ENCODE measurements at regions not wholly inside any gene's neighbourhood (a gene's known extent, or its start where the extent isn't known, plus 50 kb on each side); places are given as distances from the start of the nearest gene placed in this dataset.

- Histone ChIP-seq H3K4me1 (ENCODE audit: control insufficient read depth in 1 of 2, insufficient read depth in 2 of 2, low read depth in 1 of 2, low read length in 1 of 2) (no peaks in the 10 kb centered on the region), H3F3A (replicated peaks; ENCODE audit: insufficient read depth) (no peaks in the 10 kb centered on the region), H3K9me2 (no peaks in the 10 kb centered on the region), H3K27me3 (ENCODE audit: insufficient read depth) (no peaks in the 10 kb centered on the region), H3K9ac (no peak overlapping the region), H3K4me3 (ENCODE audit: low read depth in 2 of 2, low read length in 1 of 2) (no peak overlapping the region), H3K4me2 (no peak overlapping the region), H3K9me3 (no peaks in the 10 kb centered on the region), H3K79me2 (ENCODE audit: insufficient read depth) (no peaks in the 10 kb centered on the region), H3K27ac (ENCODE audit: low read depth in 2 of 2, low read length in 1 of 2) (no peak overlapping the region), H4K20me1 (ENCODE audit: insufficient read depth) (no peaks in the 10 kb centered on the region), H3K36me3 (replicated peaks in 1 of 2; ENCODE audit: control insufficient read depth in 1 of 2, insufficient read depth in 2 of 2, low read length in 1 of 2) (no peaks in the 10 kb centered on the region), H2AFZ (ENCODE audit: low read depth) (no peak overlapping the region)
- POLR2A ChIA-PET, result no interaction called here
- no peak for DNase-seq
- CTCF ChIA-PET, result no interaction called here
- TF ChIP-seq, protein P1, sequence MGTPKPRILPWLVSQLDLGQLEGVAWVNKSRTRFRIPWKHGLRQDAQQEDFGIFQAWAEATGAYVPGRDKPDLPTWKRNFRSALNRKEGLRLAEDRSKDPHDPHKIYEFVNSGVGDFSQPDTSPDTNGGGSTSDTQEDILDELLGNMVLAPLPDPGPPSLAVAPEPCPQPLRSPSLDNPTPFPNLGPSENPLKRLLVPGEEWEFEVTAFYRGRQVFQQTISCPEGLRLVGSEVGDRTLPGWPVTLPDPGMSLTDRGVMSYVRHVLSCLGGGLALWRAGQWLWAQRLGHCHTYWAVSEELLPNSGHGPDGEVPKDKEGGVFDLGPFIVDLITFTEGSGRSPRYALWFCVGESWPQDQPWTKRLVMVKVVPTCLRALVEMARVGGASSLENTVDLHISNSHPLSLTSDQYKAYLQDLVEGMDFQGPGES (IDR thresholded peaks at IDR 0.05; ENCODE audit: low read depth, low read length), result no peak
- TF ChIP-seq RXRA (IDR thresholded peaks at IDR 0.05; ENCODE audit: borderline replicate concordance, low read depth) (no peak), RCOR1 (IDR thresholded peaks at IDR 0.05; ENCODE audit: low read length) (no peak), ELF1 (IDR thresholded peaks at IDR 0.05) (no peak), USF1 (IDR thresholded peaks at IDR 0.05; ENCODE audit: borderline replicate concordance, low read depth) (no peak), MXI1 (IDR thresholded peaks at IDR 0.05; ENCODE audit: low read depth, low read length) (no peak), FOXJ3 (CRISPR knock-in tag; IDR thresholded peaks at IDR 0.05) (no peak), CHD2 (IDR thresholded peaks at IDR 0.05; ENCODE audit: low read length, partially characterized antibody) (no peak), EP300 (IDR thresholded peaks at IDR 0.05; ENCODE audit: borderline replicate concordance in 1 of 2, low read depth in 1 of 2, low read length in 1 of 2) (no peak), MEF2A (IDR thresholded peaks at IDR 0.05; ENCODE audit: borderline replicate concordance, low read depth) (no peak)
- TF ChIP-seq, protein P2, sequence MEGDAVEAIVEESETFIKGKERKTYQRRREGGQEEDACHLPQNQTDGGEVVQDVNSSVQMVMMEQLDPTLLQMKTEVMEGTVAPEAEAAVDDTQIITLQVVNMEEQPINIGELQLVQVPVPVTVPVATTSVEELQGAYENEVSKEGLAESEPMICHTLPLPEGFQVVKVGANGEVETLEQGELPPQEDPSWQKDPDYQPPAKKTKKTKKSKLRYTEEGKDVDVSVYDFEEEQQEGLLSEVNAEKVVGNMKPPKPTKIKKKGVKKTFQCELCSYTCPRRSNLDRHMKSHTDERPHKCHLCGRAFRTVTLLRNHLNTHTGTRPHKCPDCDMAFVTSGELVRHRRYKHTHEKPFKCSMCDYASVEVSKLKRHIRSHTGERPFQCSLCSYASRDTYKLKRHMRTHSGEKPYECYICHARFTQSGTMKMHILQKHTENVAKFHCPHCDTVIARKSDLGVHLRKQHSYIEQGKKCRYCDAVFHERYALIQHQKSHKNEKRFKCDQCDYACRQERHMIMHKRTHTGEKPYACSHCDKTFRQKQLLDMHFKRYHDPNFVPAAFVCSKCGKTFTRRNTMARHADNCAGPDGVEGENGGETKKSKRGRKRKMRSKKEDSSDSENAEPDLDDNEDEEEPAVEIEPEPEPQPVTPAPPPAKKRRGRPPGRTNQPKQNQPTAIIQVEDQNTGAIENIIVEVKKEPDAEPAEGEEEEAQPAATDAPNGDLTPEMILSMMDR (IDR thresholded peaks at IDR 0.05), result no peak
- WGBS (ENCODE audit: low lambda C conversion rate), result 17% methylated on average over 5 of the region's 5 CpGs
Observed at GRCh38 chr5:28165096-28165495, 1126.7 kb upstream of the CDH9 start.

DNA sequence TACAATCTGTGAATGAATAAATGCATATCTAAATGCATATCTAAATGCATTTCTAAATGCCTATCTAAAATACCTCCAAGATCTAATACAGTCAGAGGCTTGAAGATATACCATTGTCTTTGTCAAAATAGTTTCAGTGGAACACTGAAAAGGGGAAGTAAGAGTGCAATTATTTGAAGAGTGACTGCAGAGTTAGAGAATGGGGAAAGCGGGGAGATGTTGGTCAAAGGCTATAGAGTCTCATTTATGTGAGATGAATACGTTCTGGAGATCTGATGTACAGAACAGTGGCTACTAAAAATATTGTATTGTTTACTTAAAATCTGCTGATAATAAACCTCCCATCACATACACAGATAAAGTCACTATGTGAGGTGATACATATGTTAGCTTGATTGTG is 1126.2 kb upstream of the CDH9 start:
- Histone ChIP-seq H3K36me3 (replicated peaks in 1 of 2; ENCODE audit: control insufficient read depth in 1 of 2, insufficient read depth in 2 of 2, low read length in 1 of 2) (no peaks in the 10 kb centered on the region), H3K27me3 (ENCODE audit: insufficient read depth) (no peaks in the 10 kb centered on the region), H3K27ac (ENCODE audit: low read depth in 2 of 2, low read length in 1 of 2) (no peak overlapping the region), H3K4me3 (ENCODE audit: low read depth in 2 of 2, low read length in 1 of 2) (no peak overlapping the region), H3F3A (replicated peaks; ENCODE audit: insufficient read depth) (no peaks in the 10 kb centered on the region), H3K4me1 (ENCODE audit: control insufficient read depth in 1 of 2, insufficient read depth in 2 of 2, low read depth in 1 of 2, low read length in 1 of 2) (no peaks in the 10 kb centered on the region), H3K9ac (no peak overlapping the region), H4K20me1 (ENCODE audit: insufficient read depth) (no peaks in the 10 kb centered on the region), H3K79me2 (ENCODE audit: insufficient read depth) (no peaks in the 10 kb centered on the region), H3K4me2 (no peak overlapping the region), H3K9me2 (no peaks in the 10 kb centered on the region), H2AFZ (ENCODE audit: low read depth) (no peak overlapping the region), H3K9me3 (no peaks in the 10 kb centered on the region)
- 12% methylated on average over 2 of the region's 2 CpGs for WGBS (ENCODE audit: low lambda C conversion rate)
- POLR2A ChIA-PET, result no interaction called here
- CTCF ChIA-PET, result no interaction called here
- no peak for DNase-seq
- TF ChIP-seq SMC3 (IDR thresholded peaks at IDR 0.05; ENCODE audit: low read depth, low read length), result no peak
- TF ChIP-seq FOXJ3 (CRISPR knock-in tag; IDR thresholded peaks at IDR 0.05), result no peak
- TF ChIP-seq, protein P1 (IDR thresholded peaks at IDR 0.05; ENCODE audit: low read depth, low read length), result no peak
- TF ChIP-seq RCOR1 (IDR thresholded peaks at IDR 0.05; ENCODE audit: low read length), result no peak
- no peak for TF ChIP-seq JUND (IDR thresholded peaks at IDR 0.05)
- TF ChIP-seq, protein P3, sequence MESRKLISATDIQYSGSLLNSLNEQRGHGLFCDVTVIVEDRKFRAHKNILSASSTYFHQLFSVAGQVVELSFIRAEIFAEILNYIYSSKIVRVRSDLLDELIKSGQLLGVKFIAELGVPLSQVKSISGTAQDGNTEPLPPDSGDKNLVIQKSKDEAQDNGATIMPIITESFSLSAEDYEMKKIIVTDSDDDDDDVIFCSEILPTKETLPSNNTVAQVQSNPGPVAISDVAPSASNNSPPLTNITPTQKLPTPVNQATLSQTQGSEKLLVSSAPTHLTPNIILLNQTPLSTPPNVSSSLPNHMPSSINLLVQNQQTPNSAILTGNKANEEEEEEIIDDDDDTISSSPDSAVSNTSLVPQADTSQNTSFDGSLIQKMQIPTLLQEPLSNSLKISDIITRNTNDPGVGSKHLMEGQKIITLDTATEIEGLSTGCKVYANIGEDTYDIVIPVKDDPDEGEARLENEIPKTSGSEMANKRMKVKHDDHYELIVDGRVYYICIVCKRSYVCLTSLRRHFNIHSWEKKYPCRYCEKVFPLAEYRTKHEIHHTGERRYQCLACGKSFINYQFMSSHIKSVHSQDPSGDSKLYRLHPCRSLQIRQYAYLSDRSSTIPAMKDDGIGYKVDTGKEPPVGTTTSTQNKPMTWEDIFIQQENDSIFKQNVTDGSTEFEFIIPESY (IDR thresholded peaks at IDR 0.05; ENCODE audit: borderline replicate concordance, low read depth), result no peak
- no peak for TF ChIP-seq RAD21 (IDR thresholded peaks at IDR 0.05; ENCODE audit: low read length)
- no peak for TF ChIP-seq MXI1 (IDR thresholded peaks at IDR 0.05; ENCODE audit: low read depth, low read length)
- TF ChIP-seq TCF12 (IDR thresholded peaks at IDR 0.05), result no peak
- no peak for TF ChIP-seq RXRA (IDR thresholded peaks at IDR 0.05; ENCODE audit: borderline replicate concordance, low read depth)
- TF ChIP-seq YY1 (IDR thresholded peaks at IDR 0.05; ENCODE audit: low read depth), result no peak
- no peak for TF ChIP-seq TAF1 (IDR thresholded peaks at IDR 0.05; ENCODE audit: borderline replicate concordance, low read depth, low read length)
- TF ChIP-seq NFIC (IDR thresholded peaks at IDR 0.05; ENCODE audit: borderline replicate concordance), result no peak
- no peak for TF ChIP-seq NRF1 (IDR thresholded peaks at IDR 0.05; ENCODE audit: low read depth, low read length)
- TF ChIP-seq ELF1 (IDR thresholded peaks at IDR 0.05), result no peak
- TF ChIP-seq RFX5 (IDR thresholded peaks at IDR 0.05; ENCODE audit: low read length), result no peak
- TF ChIP-seq EP300 (IDR thresholded peaks at IDR 0.05; ENCODE audit: borderline replicate concordance in 1 of 2, low read depth in 1 of 2, low read length in 1 of 2), result no peak

All from SK-N-SH (cell line).